Activated CD4-positive, alpha-beta T cell treated with anti-CD3 and anti-CD28 coated beads, Interleukin-2, amount 10 ng/mL, durations not matched to agents 24 days and 14 days (primary cell): ENCODE measurements at regions not wholly inside any gene's neighbourhood (a gene's known extent, or its start where the extent isn't known, plus 50 kb on each side); places are given as distances from the start of the nearest gene placed in this dataset.
A peak's percentile ranks its signal among the peaks of the same experiment; 100 is the strongest.

ENCODE experiments used
- DNase-seq: peaks from one replicate; pipeline ENCODE4 v3.0.0; 2022
- H3K27ac Mint-ChIP-seq: one replicate; pipeline ENCODE4 v1.8.0; 2022; ENCODE audit warnings: mild to moderate bottlenecking, mixed read lengths
- H3K27me3 Mint-ChIP-seq: one replicate; pipeline ENCODE4 v1.8.0; 2022; ENCODE audit warnings: mixed read lengths
- H3K36me3 Mint-ChIP-seq: one replicate; pipeline ENCODE4 v1.8.0; 2022; ENCODE audit warnings: low read depth, mild to moderate bottlenecking, mixed read lengths
- H3K4me1 Mint-ChIP-seq: one replicate; pipeline ENCODE4 v1.8.0; 2021; ENCODE audit warnings: mixed read lengths
- H3K4me3 Mint-ChIP-seq: one replicate; pipeline ENCODE4 v1.8.0; 2022; ENCODE audit warnings: mild to moderate bottlenecking, moderate library complexity, mixed read lengths
- H3K9me3 Mint-ChIP-seq: one replicate; pipeline ENCODE4 v1.8.0; 2021; ENCODE audit warnings: mixed read lengths
- intact Hi-C: fragments of 100-400 bp; cut with micrococcal nuclease; formaldehyde crosslinking; loops from one replicate; pipeline ENCODE4 v1.15.1; 2023

GRCh38 chr6:15997586-15998388, 131.1 kb upstream of the MYLIP start:
- H3K36me3 Mint-ChIP-seq, result no peaks in the 10 kb centered on the region
- H3K27me3 Mint-ChIP-seq, result peaks cover 2% of the 10 kb centered on the region
- H3K4me3 Mint-ChIP-seq, result no peak overlapping the region
- intact Hi-C loops, result no loop called here
- peaks cover 9% of the 10 kb centered on the region for H3K4me1 Mint-ChIP-seq
- H3K27ac Mint-ChIP-seq, result no peak overlapping the region
- H3K9me3 Mint-ChIP-seq, result peaks cover 4% of the 10 kb centered on the region
- DNase-seq, result peak; percentile 49

- Mint-ChIP-seq H3K27me3 (peaks cover 2% of the 10 kb centered on the region), H3K36me3 (no peaks in the 10 kb centered on the region), H3K9me3 (peaks cover 4% of the 10 kb centered on the region), H3K4me1 (peaks cover 9% of the 10 kb centered on the region), H3K27ac (no peak overlapping the region), H3K4me3 (no peak overlapping the region)
- intact Hi-C loops, result no loop called here
- peak; percentile 29 for DNase-seq
Measured at GRCh38 chr6:15996030-15996429, 132.9 kb upstream of the MYLIP start.

- DNase-seq, result no peak
- H3K9me3 Mint-ChIP-seq, result peaks cover 4% of the 10 kb centered on the region
- H3K36me3 Mint-ChIP-seq, result no peaks in the 10 kb centered on the region
- H3K27ac Mint-ChIP-seq, result no peak overlapping the region
- H3K4me1 Mint-ChIP-seq, result peaks cover 9% of the 10 kb centered on the region
- H3K4me3 Mint-ChIP-seq, result no peak overlapping the region
- peaks cover 2% of the 10 kb centered on the region for H3K27me3 Mint-ChIP-seq
- intact Hi-C loops, result no loop called here
Measured at GRCh38 chr6:15995493-15995892, 133.4 kb upstream of the MYLIP start.

- H3K4me3 Mint-ChIP-seq, result no peak overlapping the region
- H3K36me3 Mint-ChIP-seq, result no peaks in the 10 kb centered on the region
- DNase-seq, result peak; percentile 52
- intact Hi-C loops, result loop anchor here (5.0 kb wide), 1 partner anchor 83 kb away; no protein-coding TSS in a partner anchor
- peaks cover 2% of the 10 kb centered on the region for H3K27me3 Mint-ChIP-seq
- H3K27ac Mint-ChIP-seq, result peak overlapping the region; percentile 76
- peaks cover 4% of the 10 kb centered on the region for H3K9me3 Mint-ChIP-seq
- peaks cover 12% of the 10 kb centered on the region for H3K4me1 Mint-ChIP-seq
Measured at GRCh38 chr6:15994814-15995459, 133.9 kb upstream of the MYLIP start.

GRCh38 chr6:15993716-15994228, 135.1 kb upstream of the MYLIP start:
- intact Hi-C loops, result loop anchor here (5.0 kb wide), 1 partner anchor 81 kb away; no protein-coding TSS in a partner anchor
- H3K27ac Mint-ChIP-seq, result no peak overlapping the region
- H3K36me3 Mint-ChIP-seq, result no peaks in the 10 kb centered on the region
- peaks cover 2% of the 10 kb centered on the region for H3K27me3 Mint-ChIP-seq
- peaks cover 18% of the 10 kb centered on the region for H3K4me1 Mint-ChIP-seq
- H3K4me3 Mint-ChIP-seq, result no peak overlapping the region
- H3K9me3 Mint-ChIP-seq, result peaks cover 4% of the 10 kb centered on the region
- peak; percentile 31 for DNase-seq

- Mint-ChIP-seq H3K27ac (peak overlapping the region; percentile 35), H3K9me3 (peaks cover 4% of the 10 kb centered on the region), H3K4me3 (no peak overlapping the region), H3K36me3 (no peaks in the 10 kb centered on the region), H3K4me1 (peaks cover 17% of the 10 kb centered on the region), H3K27me3 (no peaks in the 10 kb centered on the region)
- intact Hi-C loops, result loop anchor here (5.0 kb wide), 1 partner anchor 78 kb away; no protein-coding TSS in a partner anchor
- DNase-seq, result peak; percentile 40
Measured at GRCh38 chr6:15990179-15990578, 138.7 kb upstream of the MYLIP start.

GRCh38 chr6:15989397-15989796, 139.5 kb upstream of the MYLIP start:
- H3K27me3 Mint-ChIP-seq, result no peaks in the 10 kb centered on the region
- peak; percentile 48 for DNase-seq
- no peaks in the 10 kb centered on the region for H3K9me3 Mint-ChIP-seq
- H3K27ac Mint-ChIP-seq, result peak overlapping the region; percentile 15
- no peak overlapping the region for H3K4me3 Mint-ChIP-seq
- no peaks in the 10 kb centered on the region for H3K36me3 Mint-ChIP-seq
- H3K4me1 Mint-ChIP-seq, result peaks cover 11% of the 10 kb centered on the region
- intact Hi-C loops, result no loop called here

- no peak overlapping the region for H3K27ac Mint-ChIP-seq
- intact Hi-C loops, result no loop called here
- H3K9me3 Mint-ChIP-seq, result peaks cover 3% of the 10 kb centered on the region
- DNase-seq, result no peak
- no peaks in the 10 kb centered on the region for H3K36me3 Mint-ChIP-seq
- H3K4me1 Mint-ChIP-seq, result peaks cover 11% of the 10 kb centered on the region
- H3K27me3 Mint-ChIP-seq, result no peaks in the 10 kb centered on the region
- H3K4me3 Mint-ChIP-seq, result no peak overlapping the region
Measured at GRCh38 chr6:15987569-15987968, 141.3 kb upstream of the MYLIP start.

- H3K27me3 Mint-ChIP-seq, result no peaks in the 10 kb centered on the region
- DNase-seq, result no peak
- intact Hi-C loops, result no loop called here
- H3K4me3 Mint-ChIP-seq, result no peak overlapping the region
- no peaks in the 10 kb centered on the region for H3K36me3 Mint-ChIP-seq
- H3K9me3 Mint-ChIP-seq, result peaks cover 3% of the 10 kb centered on the region
- H3K4me1 Mint-ChIP-seq, result peaks cover 11% of the 10 kb centered on the region
- no peak overlapping the region for H3K27ac Mint-ChIP-seq
Measured at GRCh38 chr6:15986027-15986629, 142.8 kb upstream of the MYLIP start.

- Mint-ChIP-seq H3K4me3 (no peak overlapping the region), H3K36me3 (no peaks in the 10 kb centered on the region), H3K27me3 (no peaks in the 10 kb centered on the region), H3K27ac (no peak overlapping the region), H3K4me1 (peaks cover 11% of the 10 kb centered on the region), H3K9me3 (peaks cover 3% of the 10 kb centered on the region)
- intact Hi-C loops, result no loop called here
- DNase-seq, result no peak
Measured at GRCh38 chr6:15985379-15985959, 143.4 kb upstream of the MYLIP start.

- Mint-ChIP-seq H3K27me3 (no peaks in the 10 kb centered on the region), H3K27ac (no peak overlapping the region), H3K4me1 (peaks cover 2% of the 10 kb centered on the region), H3K4me3 (no peak overlapping the region), H3K36me3 (no peaks in the 10 kb centered on the region), H3K9me3 (peaks cover 3% of the 10 kb centered on the region)
- intact Hi-C loops, result no loop called here
- no peak for DNase-seq
Measured at GRCh38 chr6:15981956-15982355, 146.9 kb upstream of the MYLIP start.

GRCh38 chr6:15980801-15981200, 148.1 kb upstream of the MYLIP start:
- peaks cover under 1% of the 10 kb centered on the region for H3K4me1 Mint-ChIP-seq
- peaks cover 11% of the 10 kb centered on the region for H3K9me3 Mint-ChIP-seq
- DNase-seq, result no peak
- H3K36me3 Mint-ChIP-seq, result no peaks in the 10 kb centered on the region
- no peak overlapping the region for H3K4me3 Mint-ChIP-seq
- intact Hi-C loops, result no loop called here
- no peak overlapping the region for H3K27ac Mint-ChIP-seq
- H3K27me3 Mint-ChIP-seq, result peaks cover 2% of the 10 kb centered on the region

GRCh38 chr6:15978426-15978825, 150.5 kb upstream of the MYLIP start:
- Mint-ChIP-seq H3K27me3 (peaks cover 2% of the 10 kb centered on the region), H3K4me3 (no peak overlapping the region), H3K9me3 (peaks cover 22% of the 10 kb centered on the region), H3K4me1 (no peaks in the 10 kb centered on the region), H3K27ac (no peak overlapping the region), H3K36me3 (no peaks in the 10 kb centered on the region)
- no peak for DNase-seq
- intact Hi-C loops, result no loop called here
